Activated CD8-positive, alpha-beta memory T cell treated with anti-CD3 and anti-CD28 coated beads for 36 hours (primary cell): ENCODE measurements at regions not wholly inside any gene's neighbourhood (a gene's known extent, or its start where the extent isn't known, plus 50 kb on each side); places are given as distances from the start of the nearest gene placed in this dataset.
"Not testable (repeated sequence)": the region's sequence is repeated elsewhere in the genome, so short reads cannot be mapped to it uniquely, and the experiment has no call there.

Experiments used
- CTCF ChIA-PET: fragments of 350-600 bp; sonication (Branson Sonifier 250); formaldehyde crosslinking; loops from one replicate; lab custom pipeline; 2021; ENCODE audit warnings: antibody characterized with exemption; lab: Charles Lee
- POLR2A ChIA-PET: fragments of 350-600 bp; sonication (Branson Sonifier 250); formaldehyde crosslinking; loops from one replicate; lab custom pipeline; 2021; ENCODE audit warnings: antibody characterized with exemption; lab: Charles Lee

GRCh38 chr2:183511154-183511553, 386.9 kb downstream of the NUP35 start:
- CTCF ChIA-PET = no interaction called here
- POLR2A ChIA-PET = no interaction called here

GRCh38 chr2:183519371-183520056, 395.3 kb downstream of the NUP35 start:
- CTCF ChIA-PET = no interaction called here

GRCh38 chr2:183521911-183522310, 397.7 kb downstream of the NUP35 start:
- ChIA-PET POLR2A (no interaction called here), CTCF (no interaction called here)

More at GRCh38 chr2:183519371-183520056, 395.3 kb downstream of the NUP35 start:
- POLR2A ChIA-PET = no interaction called here

- ChIA-PET POLR2A (no interaction called here), CTCF (no interaction called here)
These were observed 398.4 kb downstream of the NUP35 start for GRCh38 chr2:183522489-183523266.

- ChIA-PET POLR2A (no interaction called here), CTCF (no interaction called here)
These were observed 406.2 kb downstream of the NUP35 start for GRCh38 chr2:183530333-183530901.

- ChIA-PET CTCF (no interaction called here), POLR2A (no interaction called here)
These were observed 408.3 kb downstream of the NUP35 start for GRCh38 chr2:183532514-183532913.

- ChIA-PET CTCF (no interaction called here), POLR2A (no interaction called here)
These were observed 408.8 kb downstream of the NUP35 start for GRCh38 chr2:183533021-183533420.

- CTCF ChIA-PET = no interaction called here
These were observed 412.0 kb downstream of the NUP35 start for GRCh38 chr2:183536290-183536689.

GRCh38 chr2:183536714-183537113, 412.5 kb downstream of the NUP35 start:
- ChIA-PET POLR2A (no interaction called here), CTCF (no interaction called here)

More at GRCh38 chr2:183536290-183536689, 412.0 kb downstream of the NUP35 start:
- POLR2A ChIA-PET = no interaction called here

GRCh38 chr2:183541766-183542165, 417.5 kb downstream of the NUP35 start:
- POLR2A ChIA-PET = no interaction called here
- CTCF ChIA-PET = no interaction called here

- ChIA-PET POLR2A (no interaction called here), CTCF (no interaction called here)
These were observed 418.4 kb downstream of the NUP35 start for GRCh38 chr2:183542606-183543005.

- POLR2A ChIA-PET = no interaction called here
These were observed 419.0 kb downstream of the NUP35 start for GRCh38 chr2:183543222-183543621.

GRCh38 chr2:183543731-183544130, 419.5 kb downstream of the NUP35 start:
- POLR2A ChIA-PET = no interaction called here
- CTCF ChIA-PET = no interaction called here

More at GRCh38 chr2:183543222-183543621, 419.0 kb downstream of the NUP35 start:
- CTCF ChIA-PET = no interaction called here

GRCh38 chr2:183546560-183547350, 422.5 kb downstream of the NUP35 start:
- CTCF ChIA-PET, POLR2A ChIA-PET: not testable (repeated sequence)

GRCh38 chr2:183552716-183553115, 428.5 kb downstream of the NUP35 start:
- ChIA-PET POLR2A (no interaction called here), CTCF (no interaction called here)

- CTCF ChIA-PET = no interaction called here
- POLR2A ChIA-PET = no interaction called here
These were observed 440.5 kb downstream of the NUP35 start for GRCh38 chr2:183564726-183565125.

GRCh38 chr2:183575481-183575880, 451.2 kb downstream of the NUP35 start:
- ChIA-PET POLR2A (no interaction called here), CTCF (no interaction called here)

GRCh38 chr2:183579686-183580085, 455.4 kb downstream of the NUP35 start:
- POLR2A ChIA-PET = no interaction called here
- CTCF ChIA-PET = no interaction called here

GRCh38 chr2:183592271-183592670, 468.0 kb downstream of the NUP35 start:
- ChIA-PET POLR2A (no interaction called here), CTCF (no interaction called here)

GRCh38 chr2:183594150-183594549, 469.9 kb downstream of the NUP35 start:
- ChIA-PET CTCF (no interaction called here), POLR2A (no interaction called here)
